Muscle layer of colon (tissue), 2 donors: ENCODE measurements at regions not wholly inside any gene's neighbourhood (a gene's known extent, or its start where the extent isn't known, plus 50 kb on each side); places are given as distances from the start of the nearest gene placed in this dataset.

Experiments
- H3K27ac ChIP-seq: one replicate; pipeline ENCODE4 v1.7.0; 2013; ENCODE audit warnings: low read depth, mild to moderate bottlenecking, low read length, moderate library complexity
- H3K27me3 ChIP-seq, 2 donors: one replicate each; pipeline ENCODE4 v1.7.0; 2013; ENCODE audit warnings: low read length in 2 of 2, mild to moderate bottlenecking in 2 of 2; ENCODE audit not compliant: insufficient read depth in 2 of 2, control insufficient read depth in 1 of 2
- H3K36me3 ChIP-seq: one replicate; pipeline ENCODE4 v1.7.0; 2013; ENCODE audit warnings: mild to moderate bottlenecking, low read length; ENCODE audit not compliant: insufficient read depth
- H3K4me1 ChIP-seq: one replicate; pipeline ENCODE4 v1.7.0; 2013; ENCODE audit warnings: mild to moderate bottlenecking, low read length; ENCODE audit not compliant: insufficient read depth
- H3K4me3 ChIP-seq, 2 donors: one replicate each; pipeline ENCODE4 v1.7.0; 2013; ENCODE audit warnings: low read length in 2 of 2, low read depth in 1 of 2, mild to moderate bottlenecking in 1 of 2, moderate library complexity in 1 of 2
- H3K9ac ChIP-seq: one replicate; pipeline ENCODE4 v1.7.0; 2013; ENCODE audit warnings: low read length
- H3K9me3 ChIP-seq: one replicate; pipeline ENCODE4 v1.7.0; 2013; ENCODE audit warnings: mild to moderate bottlenecking, low read length
- donor health status: abdominal sarcoma.
- donor health status: Adenocarcinoma of cecum.

- no peaks in the 10 kb centered on the region for H3K36me3 ChIP-seq
- H3K27ac ChIP-seq: no peak overlapping the region
- H3K4me3 ChIP-seq: no peak overlapping the region
- no peak overlapping the region for H3K9ac ChIP-seq
- no peaks in the 10 kb centered on the region for H3K27me3 ChIP-seq
- H3K9me3 ChIP-seq: no peaks in the 10 kb centered on the region
- no peaks in the 10 kb centered on the region for H3K4me1 ChIP-seq
Measured at GRCh38 chr7:46671108-46671769, 750.2 kb upstream of the IGFBP3 start.

GRCh38 chr7:46669028-46669427 lies 748.0 kb upstream of the IGFBP3 start:
- Histone ChIP-seq H3K4me3 (no peak overlapping the region), H3K9ac (no peak overlapping the region), H3K27ac (no peak overlapping the region), H3K36me3 (no peaks in the 10 kb centered on the region), H3K27me3 (no peaks in the 10 kb centered on the region), H3K9me3 (no peaks in the 10 kb centered on the region), H3K4me1 (no peaks in the 10 kb centered on the region)

GRCh38 chr7:46664453-46664852 lies 743.4 kb upstream of the IGFBP3 start:
- Histone ChIP-seq H3K36me3 (no peaks in the 10 kb centered on the region), H3K4me3 (no peak overlapping the region), H3K27me3 (no peaks in the 10 kb centered on the region), H3K27ac (no peak overlapping the region), H3K9ac (no peak overlapping the region), H3K4me1 (no peaks in the 10 kb centered on the region), H3K9me3 (no peaks in the 10 kb centered on the region)

- Histone ChIP-seq H3K4me1 (no peaks in the 10 kb centered on the region), H3K9ac (no peak overlapping the region), H3K4me3 (no peak overlapping the region), H3K27me3 (no peaks in the 10 kb centered on the region), H3K9me3 (no peaks in the 10 kb centered on the region), H3K36me3 (no peaks in the 10 kb centered on the region), H3K27ac (no peak overlapping the region)
Measured at GRCh38 chr7:46663025-46663424, 742.0 kb upstream of the IGFBP3 start.

- Histone ChIP-seq H3K4me1 (no peaks in the 10 kb centered on the region), H3K9me3 (no peaks in the 10 kb centered on the region), H3K9ac (no peak overlapping the region), H3K36me3 (no peaks in the 10 kb centered on the region), H3K27ac (no peak overlapping the region), H3K27me3 (no peaks in the 10 kb centered on the region), H3K4me3 (no peak overlapping the region)
Measured at GRCh38 chr7:46661431-46661830, 740.4 kb upstream of the IGFBP3 start.

GRCh38 chr7:46660402-46660980 lies 739.4 kb upstream of the IGFBP3 start:
- H3K27me3 ChIP-seq: no peaks in the 10 kb centered on the region
- no peaks in the 10 kb centered on the region for H3K36me3 ChIP-seq
- no peak overlapping the region for H3K27ac ChIP-seq
- H3K4me1 ChIP-seq: no peaks in the 10 kb centered on the region
- H3K4me3 ChIP-seq: no peak overlapping the region
- no peaks in the 10 kb centered on the region for H3K9me3 ChIP-seq
- no peak overlapping the region for H3K9ac ChIP-seq

- H3K36me3 ChIP-seq: no peaks in the 10 kb centered on the region
- H3K27me3 ChIP-seq: no peaks in the 10 kb centered on the region
- no peak overlapping the region for H3K4me3 ChIP-seq
- H3K9ac ChIP-seq: no peak overlapping the region
- no peaks in the 10 kb centered on the region for H3K4me1 ChIP-seq
- H3K9me3 ChIP-seq: no peaks in the 10 kb centered on the region
- H3K27ac ChIP-seq: no peak overlapping the region
Measured at GRCh38 chr7:46658281-46658680, 737.2 kb upstream of the IGFBP3 start.

- H3K27me3 ChIP-seq: no peaks in the 10 kb centered on the region
- H3K9me3 ChIP-seq: no peaks in the 10 kb centered on the region
- H3K4me3 ChIP-seq: no peak overlapping the region
- H3K27ac ChIP-seq: no peak overlapping the region
- H3K4me1 ChIP-seq: no peaks in the 10 kb centered on the region
- no peak overlapping the region for H3K9ac ChIP-seq
- no peaks in the 10 kb centered on the region for H3K36me3 ChIP-seq
Measured at GRCh38 chr7:46654546-46655443, 733.7 kb upstream of the IGFBP3 start.

- Histone ChIP-seq H3K9ac (no peak overlapping the region), H3K36me3 (no peaks in the 10 kb centered on the region), H3K27ac (no peak overlapping the region), H3K27me3 (no peaks in the 10 kb centered on the region), H3K4me1 (no peaks in the 10 kb centered on the region), H3K9me3 (no peaks in the 10 kb centered on the region), H3K4me3 (no peak overlapping the region)
Measured at GRCh38 chr7:46653848-46654247, 732.8 kb upstream of the IGFBP3 start.

GRCh38 chr7:46652317-46652716 lies 731.2 kb upstream of the IGFBP3 start:
- H3K4me3 ChIP-seq: no peak overlapping the region
- H3K4me1 ChIP-seq: no peaks in the 10 kb centered on the region
- no peaks in the 10 kb centered on the region for H3K36me3 ChIP-seq
- H3K27me3 ChIP-seq: no peaks in the 10 kb centered on the region
- H3K9ac ChIP-seq: no peak overlapping the region
- no peak overlapping the region for H3K27ac ChIP-seq
- no peaks in the 10 kb centered on the region for H3K9me3 ChIP-seq

GRCh38 chr7:46651561-46652088 lies 730.6 kb upstream of the IGFBP3 start:
- Histone ChIP-seq H3K27ac (no peak overlapping the region), H3K9ac (no peak overlapping the region), H3K4me1 (no peaks in the 10 kb centered on the region), H3K4me3 (no peak overlapping the region), H3K9me3 (no peaks in the 10 kb centered on the region), H3K36me3 (no peaks in the 10 kb centered on the region), H3K27me3 (no peaks in the 10 kb centered on the region)
